Chondrocyte (in vitro differentiated cells): ENCODE measurements at regions not wholly inside any gene's neighbourhood (a gene's known extent, or its start where the extent isn't known, plus 50 kb on each side); places are given as distances from the start of the nearest gene placed in this dataset.

Experiments used
- DNase-seq: peaks from one replicate; pipeline ENCODE4 v3.0.0; 2021; ENCODE audit warnings: mixed read lengths, low spot score
- H3K27ac Mint-ChIP-seq: one replicate; pipeline ENCODE4 v1.8.0; 2021; ENCODE audit warnings: mild to moderate bottlenecking, moderate library complexity, mixed read lengths; ENCODE audit not compliant: unreplicated experiment
- H3K27me3 Mint-ChIP-seq: 2 replicates; pipeline ENCODE4 v1.8.0; 2021; ENCODE audit warnings: low read depth, mixed read lengths
- H3K36me3 Mint-ChIP-seq: 2 replicates; pipeline ENCODE4 v1.8.0; 2021; ENCODE audit warnings: low read depth, mixed read lengths
- H3K4me1 Mint-ChIP-seq: 2 replicates; pipeline ENCODE4 v1.8.0; 2021; ENCODE audit warnings: low read depth, mild to moderate bottlenecking, mixed read lengths
- H3K4me3 Mint-ChIP-seq: one replicate; pipeline ENCODE4 v1.8.0; 2021; ENCODE audit warnings: mild to moderate bottlenecking, moderate library complexity, mixed read lengths; ENCODE audit not compliant: unreplicated experiment
- H3K9me3 Mint-ChIP-seq: 2 replicates; pipeline ENCODE4 v1.8.0; 2021; ENCODE audit warnings: low read depth, mixed read lengths
- CTCF ChIP-seq: fragments of 200-600 bp; sonication (generic); IDR thresholded peaks from 2 replicates; pipeline ENCODE4 v1.5.0; 2021; ENCODE audit warnings: antibody characterized with exemption, mild to moderate bottlenecking, moderate library complexity

GRCh38 chr1:216825557-216825956 is 102.3 kb upstream of the ESRRG start:
- no peaks in the 10 kb centered on the region for H3K36me3 Mint-ChIP-seq
- no peaks in the 10 kb centered on the region for H3K27me3 Mint-ChIP-seq
- no peak for DNase-seq
- H3K4me3 Mint-ChIP-seq: no peak overlapping the region
- H3K27ac Mint-ChIP-seq: no peak overlapping the region
- H3K4me1 Mint-ChIP-seq: no peaks in the 10 kb centered on the region
- no peaks in the 10 kb centered on the region for H3K9me3 Mint-ChIP-seq
- no peak for TF ChIP-seq CTCF

- H3K4me3 Mint-ChIP-seq: no peak overlapping the region
- H3K27me3 Mint-ChIP-seq: peaks cover 5% of the 10 kb centered on the region
These were observed 101.3 kb upstream of the ESRRG start for GRCh38 chr1:216824511-216824910.

GRCh38 chr1:216823731-216824130 is 100.5 kb upstream of the ESRRG start:
- H3K27me3 Mint-ChIP-seq: peaks cover 6% of the 10 kb centered on the region
- no peaks in the 10 kb centered on the region for H3K4me1 Mint-ChIP-seq
- no peak for DNase-seq
- H3K9me3 Mint-ChIP-seq: no peaks in the 10 kb centered on the region
- TF ChIP-seq CTCF: no peak
- no peak overlapping the region for H3K27ac Mint-ChIP-seq
- H3K36me3 Mint-ChIP-seq: no peaks in the 10 kb centered on the region
- no peak overlapping the region for H3K4me3 Mint-ChIP-seq

More at GRCh38 chr1:216824511-216824910, 101.3 kb upstream of the ESRRG start:
- no peaks in the 10 kb centered on the region for H3K4me1 Mint-ChIP-seq
- no peak overlapping the region for H3K27ac Mint-ChIP-seq
- no peaks in the 10 kb centered on the region for H3K9me3 Mint-ChIP-seq
- no peak for DNase-seq
- no peak for TF ChIP-seq CTCF
- H3K36me3 Mint-ChIP-seq: no peaks in the 10 kb centered on the region

- no peaks in the 10 kb centered on the region for H3K36me3 Mint-ChIP-seq
- DNase-seq: no peak
- H3K27ac Mint-ChIP-seq: no peak overlapping the region
- TF ChIP-seq CTCF: no peak
- H3K4me1 Mint-ChIP-seq: no peaks in the 10 kb centered on the region
- H3K27me3 Mint-ChIP-seq: peaks cover 12% of the 10 kb centered on the region
- no peak overlapping the region for H3K4me3 Mint-ChIP-seq
- no peaks in the 10 kb centered on the region for H3K9me3 Mint-ChIP-seq
These were observed 99.3 kb upstream of the ESRRG start for GRCh38 chr1:216822480-216822879.

GRCh38 chr1:216820345-216820744 is 97.1 kb upstream of the ESRRG start:
- TF ChIP-seq CTCF: no peak
- H3K27me3 Mint-ChIP-seq: peaks cover 15% of the 10 kb centered on the region
- H3K9me3 Mint-ChIP-seq: no peaks in the 10 kb centered on the region
- no peak overlapping the region for H3K27ac Mint-ChIP-seq
- H3K4me1 Mint-ChIP-seq: no peaks in the 10 kb centered on the region
- DNase-seq: no peak
- H3K36me3 Mint-ChIP-seq: no peaks in the 10 kb centered on the region
- no peak overlapping the region for H3K4me3 Mint-ChIP-seq
